ENCODE measurements at regions not wholly inside any gene's neighbourhood (a gene's known extent, or its start where the extent isn't known, plus 50 kb on each side); places are given as distances from the start of the nearest gene placed in this dataset.

- TF ChIP-seq CTCF (IDR thresholded peaks at IDR 0.05; ENCODE audit: extremely low read depth, low read depth, low read length) = no peak
Observed at GRCh38 chr3:31461426-31461825, 71.3 kb upstream of the STT3B start.

GRCh38 chr3:31462050-31462569 lies 70.6 kb upstream of the STT3B start:
- DNase-seq (ENCODE audit: insufficient read length, low spot score, missing footprints) = no peak
- no peaks in the 10 kb centered on the region for H3K4me1 ChIP-seq (ENCODE audit: insufficient read depth, low read length)
- H3K79me2 ChIP-seq (ENCODE audit: insufficient read depth, low read length) = no peaks in the 10 kb centered on the region
- H3K9me3 ChIP-seq (ENCODE audit: low read depth, low read length) = no peaks in the 10 kb centered on the region
- H3K36me3 ChIP-seq (ENCODE audit: insufficient read depth, low read length) = no peaks in the 10 kb centered on the region
- no peak overlapping the region for H2AFZ ChIP-seq (ENCODE audit: low read length)
- H3K4me2 ChIP-seq (ENCODE audit: insufficient read depth, low read length) = no peak overlapping the region
- no peaks in the 10 kb centered on the region for H4K20me1 ChIP-seq (ENCODE audit: insufficient read depth, low read length)
- H3K27me3 ChIP-seq (ENCODE audit: insufficient read depth, low read length) = peaks cover 23% of the 10 kb centered on the region
- no peak overlapping the region for H3K4me3 ChIP-seq (ENCODE audit: insufficient read depth, low read length)
- no peak for TF ChIP-seq CTCF (IDR thresholded peaks at IDR 0.05; ENCODE audit: extremely low read depth, low read depth, low read length)
- H3K27ac ChIP-seq (ENCODE audit: low read depth, low read length) = no peak overlapping the region

More at GRCh38 chr3:31461426-31461825, 71.3 kb upstream of the STT3B start:
- H3K27me3 ChIP-seq (ENCODE audit: insufficient read depth, low read length) = peaks cover 27% of the 10 kb centered on the region
- no peak overlapping the region for H3K27ac ChIP-seq (ENCODE audit: low read depth, low read length)
- no peak overlapping the region for H3K4me2 ChIP-seq (ENCODE audit: insufficient read depth, low read length)
- no peak overlapping the region for H3K4me3 ChIP-seq (ENCODE audit: insufficient read depth, low read length)
- DNase-seq (ENCODE audit: insufficient read length, low spot score, missing footprints) = no peak
- H3K9me3 ChIP-seq (ENCODE audit: low read depth, low read length) = no peaks in the 10 kb centered on the region
- H3K4me1 ChIP-seq (ENCODE audit: insufficient read depth, low read length) = no peaks in the 10 kb centered on the region
- no peaks in the 10 kb centered on the region for H4K20me1 ChIP-seq (ENCODE audit: insufficient read depth, low read length)
- no peaks in the 10 kb centered on the region for H3K36me3 ChIP-seq (ENCODE audit: insufficient read depth, low read length)
- no peak overlapping the region for H2AFZ ChIP-seq (ENCODE audit: low read length)
- H3K79me2 ChIP-seq (ENCODE audit: insufficient read depth, low read length) = no peaks in the 10 kb centered on the region

- Histone ChIP-seq H2AFZ (ENCODE audit: low read length) (no peak overlapping the region), H3K27me3 (ENCODE audit: insufficient read depth, low read length) (peaks cover 26% of the 10 kb centered on the region), H3K4me1 (ENCODE audit: insufficient read depth, low read length) (no peaks in the 10 kb centered on the region), H3K27ac (ENCODE audit: low read depth, low read length) (no peak overlapping the region), H3K4me3 (ENCODE audit: insufficient read depth, low read length) (no peak overlapping the region), H3K4me2 (ENCODE audit: insufficient read depth, low read length) (no peak overlapping the region), H3K79me2 (ENCODE audit: insufficient read depth, low read length) (no peaks in the 10 kb centered on the region), H4K20me1 (ENCODE audit: insufficient read depth, low read length) (no peaks in the 10 kb centered on the region), H3K36me3 (ENCODE audit: insufficient read depth, low read length) (no peaks in the 10 kb centered on the region), H3K9me3 (ENCODE audit: low read depth, low read length) (no peaks in the 10 kb centered on the region)
- no peak for TF ChIP-seq CTCF (IDR thresholded peaks at IDR 0.05; ENCODE audit: extremely low read depth, low read depth, low read length)
- DNase-seq (ENCODE audit: insufficient read length, low spot score, missing footprints) = no peak
Observed at GRCh38 chr3:31465999-31466398, 66.7 kb upstream of the STT3B start.

- no peak overlapping the region for H3K4me2 ChIP-seq (ENCODE audit: insufficient read depth, low read length)
- H3K4me1 ChIP-seq (ENCODE audit: insufficient read depth, low read length) = no peaks in the 10 kb centered on the region
- H3K27ac ChIP-seq (ENCODE audit: low read depth, low read length) = no peak overlapping the region
- no peak for DNase-seq (ENCODE audit: insufficient read length, low spot score, missing footprints)
- no peaks in the 10 kb centered on the region for H3K79me2 ChIP-seq (ENCODE audit: insufficient read depth, low read length)
- no peak overlapping the region for H2AFZ ChIP-seq (ENCODE audit: low read length)
- no peaks in the 10 kb centered on the region for H4K20me1 ChIP-seq (ENCODE audit: insufficient read depth, low read length)
- H3K27me3 ChIP-seq (ENCODE audit: insufficient read depth, low read length) = peaks cover 22% of the 10 kb centered on the region
- no peak overlapping the region for H3K4me3 ChIP-seq (ENCODE audit: insufficient read depth, low read length)
- no peaks in the 10 kb centered on the region for H3K36me3 ChIP-seq (ENCODE audit: insufficient read depth, low read length)
- no peak for TF ChIP-seq CTCF (IDR thresholded peaks at IDR 0.05; ENCODE audit: extremely low read depth, low read depth, low read length)
- H3K9me3 ChIP-seq (ENCODE audit: low read depth, low read length) = no peaks in the 10 kb centered on the region
Observed at GRCh38 chr3:31466866-31467265, 65.9 kb upstream of the STT3B start.
